ENCODE measurements at regions not wholly inside any gene's neighbourhood (a gene's known extent, or its start where the extent isn't known, plus 50 kb on each side); places are given as distances from the start of the nearest gene placed in this dataset.

- dilution Hi-C loops (cut with MboI; ENCODE audit: extremely low pct_ligation_motif_present, low sequenced_read_pairs) = no loop called here
- CTCF ChIA-PET = no interaction called here
- FAIRE-seq = no peak
These were observed 931.7 kb downstream of the CENPC start for GRCh38 chr4:66613591-66613990.

More at GRCh38 chr4:66613591-66613990, 931.7 kb downstream of the CENPC start:
- H3K27me3 ChIP-seq (ENCODE audit: control insufficient read depth in 2 of 2, insufficient read depth in 2 of 2, low read length in 2 of 2) = no peaks in the 10 kb centered on the region
- H3K9me1 ChIP-seq (replicated peaks; ENCODE audit: control insufficient read depth, extremely low read depth, insufficient read depth, low read length) = no peaks in the 10 kb centered on the region
- H3K4me3 ChIP-seq (replicated peaks in 1 of 3; ENCODE audit: insufficient read depth in 1 of 3, low read depth in 1 of 3, low read length in 3 of 3) = no peak overlapping the region
- no peak for TF ChIP-seq FOS (IDR thresholded peaks at IDR 0.05; ENCODE audit: borderline replicate concordance, insufficient read depth, low read length)
- TF ChIP-seq JUN (IDR thresholded peaks at IDR 0.05; ENCODE audit: borderline replicate concordance, insufficient read depth, insufficient read length, low read depth) = no peak
- no peak for TF ChIP-seq EZH2 (IDR thresholded peaks at IDR 0.05; ENCODE audit: borderline replicate concordance, low read depth, low read length, severe bottlenecking)
- no peak for TF ChIP-seq POLR2AphosphoS5 (IDR thresholded peaks at IDR 0.05; ENCODE audit: insufficient read depth, low read depth, low read length)
- no peak for TF ChIP-seq GATA2 (IDR thresholded peaks at IDR 0.05; ENCODE audit: insufficient read depth, insufficient read length, low read depth, low read length)
- TF ChIP-seq MYC (IDR thresholded peaks at IDR 0.05; ENCODE audit: low read depth, low read length) = no peak
- TF ChIP-seq POLR2A (IDR thresholded peaks at IDR 0.05; ENCODE audit: low read depth, low read length) = no peak
- TF ChIP-seq CTCF (IDR thresholded peaks at IDR 0.05; ENCODE audit: extremely low read depth in 1 of 2, insufficient read depth in 1 of 2, low read depth in 1 of 2, low read length in 2 of 2) = no peak
- no peak for TF ChIP-seq MAX (IDR thresholded peaks at IDR 0.05; ENCODE audit: insufficient read depth, insufficient read length)
- POLR2A ChIA-PET = no interaction called here
- no peaks in the 10 kb centered on the region for H3K36me3 ChIP-seq (ENCODE audit: control insufficient read depth in 2 of 2, extremely low read depth in 1 of 2, insufficient read depth in 2 of 2, low read length in 2 of 2)
- intact Hi-C loops (cut with micrococcal nuclease) = no loop called here
- H3K4me2 ChIP-seq (ENCODE audit: insufficient read depth, low read length) = no peak overlapping the region
- no peak for DNase-seq (ENCODE audit: low read depth, low spot score)
- H3K4me1 ChIP-seq (ENCODE audit: control insufficient read depth, extremely low read depth, insufficient read depth, low read length) = no peaks in the 10 kb centered on the region
- no peaks in the 10 kb centered on the region for H4K20me1 ChIP-seq (replicated peaks; ENCODE audit: control insufficient read depth, extremely low read depth, insufficient read depth, low read length)
- no TSS peak for BruUV-seq (replicated peaks)
- H3K79me2 ChIP-seq (ENCODE audit: control insufficient read depth, insufficient read depth, low read length) = no peaks in the 10 kb centered on the region
- H3K9me3 ChIP-seq (replicated peaks; ENCODE audit: control insufficient read depth, insufficient read depth, low read length) = no peaks in the 10 kb centered on the region
- H3K9ac ChIP-seq (replicated peaks; ENCODE audit: extremely low read depth, insufficient read depth, low read length) = no peak overlapping the region
- no peak overlapping the region for H2AFZ ChIP-seq (ENCODE audit: low read depth, low read length)
- H3K27ac ChIP-seq (ENCODE audit: insufficient read depth, low read depth, low read length) = no peak overlapping the region

Data from endothelial cell of umbilical vein (primary cell).